CD1c-positive myeloid dendritic cell (primary cell): ENCODE measurements at regions not wholly inside any gene's neighbourhood (a gene's known extent, or its start where the extent isn't known, plus 50 kb on each side); places are given as distances from the start of the nearest gene placed in this dataset.
"Not testable (repeated sequence)": the region's sequence is repeated elsewhere in the genome, so short reads cannot be mapped to it uniquely, and the experiment has no call there.

Experiments used
- DNase-seq: peaks from one replicate; pipeline ENCODE4 v3.0.0-alpha.2; 2016; ENCODE audit errors: extremely low spot score

- DNase-seq = no peak
Measured at GRCh38 chr3:140752499-140752898, 74.6 kb downstream of the TRIM42 start.

GRCh38 chr3:140753865-140754754 is 76.2 kb downstream of the TRIM42 start:
- no peak for DNase-seq

- no peak for DNase-seq
Measured at GRCh38 chr3:140754936-140755335, 77.1 kb downstream of the TRIM42 start.

- DNase-seq = no peak
Measured at GRCh38 chr3:140756240-140757016, 78.6 kb downstream of the TRIM42 start.

- no peak for DNase-seq
Measured at GRCh38 chr3:140758791-140759444, 81.1 kb downstream of the TRIM42 start.

GRCh38 chr3:140760324-140761075 is 82.6 kb downstream of the TRIM42 start:
- no peak for DNase-seq

GRCh38 chr3:140761076-140761639 is 83.3 kb downstream of the TRIM42 start:
- DNase-seq = no peak

GRCh38 chr3:140762746-140763145 is 84.9 kb downstream of the TRIM42 start:
- DNase-seq = no peak

GRCh38 chr3:140763532-140763931 is 85.7 kb downstream of the TRIM42 start:
- DNase-seq = no peak

GRCh38 chr3:140765246-140765645 is 87.4 kb downstream of the TRIM42 start:
- no peak for DNase-seq

GRCh38 chr3:140766465-140766864 is 88.6 kb downstream of the TRIM42 start:
- DNase-seq = no peak

- no peak for DNase-seq
Measured at GRCh38 chr3:140767566-140767965, 89.7 kb downstream of the TRIM42 start.

GRCh38 chr3:140768941-140769340 is 91.1 kb downstream of the TRIM42 start:
- DNase-seq = no peak

- DNase-seq = no peak
Measured at GRCh38 chr3:140769951-140770350, 92.1 kb downstream of the TRIM42 start.

GRCh38 chr3:140770977-140771667 is 93.3 kb downstream of the TRIM42 start:
- DNase-seq = peak; percentile 63

GRCh38 chr3:140777631-140778233 is 99.9 kb downstream of the TRIM42 start:
- no peak for DNase-seq

- DNase-seq = no peak
Measured at GRCh38 chr3:140791368-140791767, 113.5 kb downstream of the TRIM42 start.

- DNase-seq = no peak
Measured at GRCh38 chr3:140794507-140794906, 116.6 kb downstream of the TRIM42 start.

GRCh38 chr3:140802898-140803297 is 125.0 kb downstream of the TRIM42 start:
- not testable (repeated sequence) for DNase-seq

- no peak for DNase-seq
Measured at GRCh38 chr3:140809316-140809715, 131.5 kb downstream of the TRIM42 start.
